Endothelial cell (in vitro differentiated cells): ENCODE measurements at regions not wholly inside any gene's neighbourhood (a gene's known extent, or its start where the extent isn't known, plus 50 kb on each side); places are given as distances from the start of the nearest gene placed in this dataset.

Experiments
- DNase-seq: peaks from one replicate; pipeline ENCODE4 v3.0.0; 2021; ENCODE audit warnings: low spot score
- H3K27ac Mint-ChIP-seq: one replicate; pipeline ENCODE4 v1.8.0; 2021; ENCODE audit warnings: mixed read lengths, inconsistent platforms; ENCODE audit not compliant: unreplicated experiment
- H3K27me3 Mint-ChIP-seq: one replicate; pipeline ENCODE4 v1.8.0; 2021; ENCODE audit warnings: mild to moderate bottlenecking, moderate library complexity, mixed read lengths, inconsistent platforms; ENCODE audit not compliant: unreplicated experiment
- H3K36me3 Mint-ChIP-seq: one replicate; pipeline ENCODE4 v1.8.0; 2021; ENCODE audit warnings: mild to moderate bottlenecking, low read depth, mixed read lengths, inconsistent platforms; ENCODE audit not compliant: unreplicated experiment
- H3K4me1 Mint-ChIP-seq: one replicate; pipeline ENCODE4 v1.8.0; 2021; ENCODE audit warnings: mild to moderate bottlenecking, mixed read lengths, inconsistent platforms; ENCODE audit not compliant: unreplicated experiment
- H3K4me3 Mint-ChIP-seq: one replicate; pipeline ENCODE4 v1.8.0; 2021; ENCODE audit warnings: mild to moderate bottlenecking, mixed read lengths, inconsistent platforms; ENCODE audit not compliant: unreplicated experiment
- H3K9me3 Mint-ChIP-seq: one replicate; pipeline ENCODE4 v1.8.0; 2021; ENCODE audit warnings: mixed read lengths, inconsistent platforms; ENCODE audit not compliant: unreplicated experiment
- TF ChIP-seq, protein P1 (sequence below): fragments of 200-600 bp; sonication (generic); IDR thresholded peaks from one replicate; pipeline ENCODE4 v1.5.0; 2021; ENCODE audit warnings: antibody characterized with exemption; ENCODE audit not compliant: unreplicated experiment

- H3K27me3 Mint-ChIP-seq = no peaks in the 10 kb centered on the region
- no peak overlapping the region for H3K27ac Mint-ChIP-seq
- H3K9me3 Mint-ChIP-seq = no peaks in the 10 kb centered on the region
- TF ChIP-seq, protein P1, sequence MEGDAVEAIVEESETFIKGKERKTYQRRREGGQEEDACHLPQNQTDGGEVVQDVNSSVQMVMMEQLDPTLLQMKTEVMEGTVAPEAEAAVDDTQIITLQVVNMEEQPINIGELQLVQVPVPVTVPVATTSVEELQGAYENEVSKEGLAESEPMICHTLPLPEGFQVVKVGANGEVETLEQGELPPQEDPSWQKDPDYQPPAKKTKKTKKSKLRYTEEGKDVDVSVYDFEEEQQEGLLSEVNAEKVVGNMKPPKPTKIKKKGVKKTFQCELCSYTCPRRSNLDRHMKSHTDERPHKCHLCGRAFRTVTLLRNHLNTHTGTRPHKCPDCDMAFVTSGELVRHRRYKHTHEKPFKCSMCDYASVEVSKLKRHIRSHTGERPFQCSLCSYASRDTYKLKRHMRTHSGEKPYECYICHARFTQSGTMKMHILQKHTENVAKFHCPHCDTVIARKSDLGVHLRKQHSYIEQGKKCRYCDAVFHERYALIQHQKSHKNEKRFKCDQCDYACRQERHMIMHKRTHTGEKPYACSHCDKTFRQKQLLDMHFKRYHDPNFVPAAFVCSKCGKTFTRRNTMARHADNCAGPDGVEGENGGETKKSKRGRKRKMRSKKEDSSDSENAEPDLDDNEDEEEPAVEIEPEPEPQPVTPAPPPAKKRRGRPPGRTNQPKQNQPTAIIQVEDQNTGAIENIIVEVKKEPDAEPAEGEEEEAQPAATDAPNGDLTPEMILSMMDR = no peak
- H3K4me3 Mint-ChIP-seq = no peak overlapping the region
- H3K36me3 Mint-ChIP-seq = no peaks in the 10 kb centered on the region
- no peak for DNase-seq
- no peaks in the 10 kb centered on the region for H3K4me1 Mint-ChIP-seq
These were observed 138.1 kb upstream of the THSD7A start for GRCh38 chr7:11970132-11970531.

DNA sequence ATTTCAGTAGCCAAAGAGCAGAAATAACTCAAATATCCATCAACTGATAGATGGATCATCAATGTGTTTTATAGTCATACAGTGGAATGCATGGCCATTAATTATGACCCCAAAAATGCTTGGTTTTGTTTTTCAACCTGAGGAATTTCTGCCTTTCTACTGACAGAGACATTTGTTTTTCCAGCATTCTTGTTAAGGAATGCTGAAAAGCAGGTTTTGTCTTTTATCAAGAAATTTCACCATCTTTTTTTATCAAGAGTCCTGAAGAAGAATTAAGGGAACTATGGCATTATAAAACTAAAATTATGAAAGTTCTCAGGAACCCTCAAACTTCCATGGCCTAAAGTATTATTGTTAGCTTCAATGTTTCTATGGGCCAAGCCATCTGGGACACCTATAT is 153.4 kb upstream of the THSD7A start:
- no peak for DNase-seq
- no peak overlapping the region for H3K4me3 Mint-ChIP-seq
- H3K4me1 Mint-ChIP-seq = no peaks in the 10 kb centered on the region
- no peaks in the 10 kb centered on the region for H3K27me3 Mint-ChIP-seq
- TF ChIP-seq, protein P1 = no peak
- no peaks in the 10 kb centered on the region for H3K36me3 Mint-ChIP-seq
- H3K9me3 Mint-ChIP-seq = no peaks in the 10 kb centered on the region
- no peak overlapping the region for H3K27ac Mint-ChIP-seq

GRCh38 chr7:11985971-11986370 is 154.0 kb upstream of the THSD7A start:
- no peak for DNase-seq
- no peaks in the 10 kb centered on the region for H3K27me3 Mint-ChIP-seq
- no peak overlapping the region for H3K27ac Mint-ChIP-seq
- H3K4me3 Mint-ChIP-seq = no peak overlapping the region
- no peaks in the 10 kb centered on the region for H3K36me3 Mint-ChIP-seq
- no peaks in the 10 kb centered on the region for H3K4me1 Mint-ChIP-seq
- TF ChIP-seq, protein P1 = no peak
- H3K9me3 Mint-ChIP-seq = no peaks in the 10 kb centered on the region

- TF ChIP-seq, protein P1 = no peak
- no peak overlapping the region for H3K4me3 Mint-ChIP-seq
- H3K27me3 Mint-ChIP-seq = no peaks in the 10 kb centered on the region
- no peaks in the 10 kb centered on the region for H3K4me1 Mint-ChIP-seq
- no peaks in the 10 kb centered on the region for H3K36me3 Mint-ChIP-seq
- DNase-seq = no peak
- H3K9me3 Mint-ChIP-seq = no peaks in the 10 kb centered on the region
- H3K27ac Mint-ChIP-seq = no peak overlapping the region
These were observed 156.2 kb upstream of the THSD7A start for GRCh38 chr7:11988186-11988585.

DNA sequence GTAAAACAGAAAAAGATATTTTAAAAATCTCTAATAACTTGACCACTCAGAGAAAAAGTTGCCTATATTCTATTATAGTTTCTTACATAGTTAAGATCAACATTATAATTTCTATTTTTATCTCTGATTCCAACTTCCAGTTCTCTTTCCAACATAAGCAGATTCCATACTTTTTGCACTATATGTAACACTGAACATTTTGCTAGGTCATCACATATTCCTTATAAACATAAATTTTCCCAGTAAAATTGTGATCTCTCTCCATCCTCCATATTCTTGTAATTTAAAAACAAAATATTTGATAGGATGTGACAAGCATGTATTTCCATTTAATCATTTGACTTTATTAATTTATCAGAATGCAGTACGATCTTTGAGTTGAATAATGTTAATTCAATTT is 170.4 kb upstream of the THSD7A start:
- no peak for DNase-seq
- Mint-ChIP-seq H3K36me3 (no peaks in the 10 kb centered on the region), H3K27me3 (no peaks in the 10 kb centered on the region), H3K9me3 (no peaks in the 10 kb centered on the region), H3K4me3 (no peak overlapping the region), H3K4me1 (no peaks in the 10 kb centered on the region), H3K27ac (no peak overlapping the region)
- TF ChIP-seq, protein P1 = no peak
